Liver (tissue), 6 donors: ENCODE measurements at regions not wholly inside any gene's neighbourhood (a gene's known extent, or its start where the extent isn't known, plus 50 kb on each side); places are given as distances from the start of the nearest gene placed in this dataset.

ENCODE experiments used
- DNase-seq: peaks from one replicate; pipeline ENCODE4 v3.0.0-alpha.2; 2017; ENCODE audit warnings: low spot score
- H3K27ac ChIP-seq, 2 donors: one replicate each; pipeline ENCODE4 v1.7.0; 2013; ENCODE audit warnings: inconsistent platforms in 2 of 2, low read length in 2 of 2, control low read depth in 1 of 2, low read depth in 1 of 2, mild to moderate bottlenecking in 1 of 2
- H3K27me3 ChIP-seq, 4 donors: one replicate each; pipeline versions ENCODE4 v1.6.1 to v1.7.0; 2013; ENCODE audit warnings: low read length in 3 of 4, inconsistent platforms in 1 of 4, mild to moderate bottlenecking in 1 of 4, moderate library complexity in 1 of 4; ENCODE audit not compliant: control insufficient read depth in 4 of 4, insufficient read depth in 4 of 4
- H3K36me3 ChIP-seq, 4 donors: one replicate each; pipeline versions ENCODE4 v1.6.1 to v1.7.0; 2013; ENCODE audit warnings: low read length in 3 of 4, mild to moderate bottlenecking in 3 of 4, low read depth in 1 of 4, moderate library complexity in 1 of 4; ENCODE audit not compliant: control insufficient read depth in 4 of 4, insufficient read depth in 3 of 4
- H3K4me1 ChIP-seq, 4 donors: one replicate each; pipeline versions ENCODE4 v1.6.1 to v1.7.0; 2013; ENCODE audit warnings: low read length in 3 of 4, mild to moderate bottlenecking in 3 of 4, moderate library complexity in 1 of 4; ENCODE audit not compliant: control insufficient read depth in 4 of 4, insufficient read depth in 4 of 4
- H3K4me3 ChIP-seq, 3 donors: one replicate each; pipeline versions ENCODE4 v1.6.1 to v1.7.0; 2013; ENCODE audit warnings: low read length in 3 of 3, control low read depth in 1 of 3, low read depth in 1 of 3, mild to moderate bottlenecking in 1 of 3
- H3K9ac ChIP-seq, 2 donors: one replicate each; pipeline ENCODE4 v1.7.0; 2013; ENCODE audit warnings: low read length in 2 of 2, mild to moderate bottlenecking in 2 of 2, moderate library complexity in 2 of 2, control low read depth in 1 of 2, low read depth in 1 of 2
- H3K9me3 ChIP-seq, 4 donors: one replicate each; pipeline versions ENCODE4 v1.6.1 to v1.7.0; 2013; ENCODE audit warnings: low read length in 3 of 4; ENCODE audit not compliant: control insufficient read depth in 4 of 4
- ATF3 ChIP-seq: IDR thresholded peaks from 2 replicates; pipeline ENCODE4 v1.6.1; 2016; ENCODE audit warnings: antibody characterized with exemption
- EGR1 ChIP-seq, 2 donors: IDR thresholded peaks; 2 replicates each; pipeline ENCODE4 v1.6.1; 2016 to 2018; ENCODE audit warnings: antibody characterized with exemption in 2 of 2, low read depth in 2 of 2
- FOXA1 ChIP-seq: IDR thresholded peaks from 2 replicates; pipeline ENCODE4 v1.6.1; 2016; ENCODE audit warnings: antibody characterized with exemption
- FOXA2 ChIP-seq: IDR thresholded peaks from 2 replicates; pipeline ENCODE4 v1.6.1; 2016; ENCODE audit warnings: antibody characterized with exemption
- GABPA ChIP-seq, 2 donors: IDR thresholded peaks in 1 of 2; conservative IDR thresholded peaks in 1 of 2; 2 replicates each; pipeline ENCODE4 v1.6.1; 2016; ENCODE audit warnings: antibody characterized with exemption in 2 of 2, mild to moderate bottlenecking in 1 of 2, moderate library complexity in 1 of 2
- HNF4A ChIP-seq, 2 donors: conservative IDR thresholded peaks; 2 replicates each; pipeline ENCODE4 v1.6.1; 2016; ENCODE audit warnings: antibody characterized with exemption in 2 of 2, mild to moderate bottlenecking in 2 of 2
- HNF4G ChIP-seq: IDR thresholded peaks from 2 replicates; pipeline ENCODE4 v1.6.1; 2016; ENCODE audit warnings: antibody characterized with exemption
- JUND ChIP-seq, 2 donors: IDR thresholded peaks; 2 replicates each; pipeline ENCODE4 v1.6.1; 2016; ENCODE audit warnings: antibody characterized with exemption in 2 of 2
- NR2F2 ChIP-seq: IDR thresholded peaks from 2 replicates; pipeline ENCODE4 v1.6.1; 2016; ENCODE audit warnings: antibody characterized with exemption
- RAD21 ChIP-seq, 2 donors: IDR thresholded peaks; 2 replicates each; pipeline ENCODE4 v1.6.1; 2016; ENCODE audit warnings: antibody characterized with exemption in 2 of 2, mild to moderate bottlenecking in 2 of 2
- RXRA ChIP-seq, 2 donors: IDR thresholded peaks; 2 replicates each; pipeline ENCODE4 v1.6.1; 2017 to 2018; ENCODE audit warnings: antibody characterized with exemption in 2 of 2, mild to moderate bottlenecking in 1 of 2
- SP1 ChIP-seq: IDR thresholded peaks from 2 replicates; pipeline ENCODE4 v1.6.1; 2018; ENCODE audit warnings: antibody characterized with exemption, mild to moderate bottlenecking
- TAF1 ChIP-seq: conservative IDR thresholded peaks from 2 replicates; pipeline ENCODE4 v1.6.1; 2016; ENCODE audit warnings: antibody characterized with exemption, mild to moderate bottlenecking
- YY1 ChIP-seq: IDR thresholded peaks from 2 replicates; pipeline ENCODE4 v1.6.1; 2016; ENCODE audit warnings: antibody characterized with exemption, mild to moderate bottlenecking
- TF ChIP-seq, protein P1 (sequence below): IDR thresholded peaks from 2 replicates; pipeline ENCODE4 v1.6.1; 2016; ENCODE audit warnings: antibody characterized with exemption, mild to moderate bottlenecking
- TF ChIP-seq, protein P2 (sequence below): IDR thresholded peaks from 2 replicates; pipeline ENCODE4 v1.6.1; 2016; ENCODE audit warnings: antibody characterized with exemption
- TF ChIP-seq, protein P3 (sequence below): IDR thresholded peaks from 2 replicates; pipeline ENCODE4 v1.6.1; 2016; ENCODE audit warnings: antibody characterized with exemption
- donor health status: healthy.
- donor health status: healthy.
- donor health status: healthy.

DNA sequence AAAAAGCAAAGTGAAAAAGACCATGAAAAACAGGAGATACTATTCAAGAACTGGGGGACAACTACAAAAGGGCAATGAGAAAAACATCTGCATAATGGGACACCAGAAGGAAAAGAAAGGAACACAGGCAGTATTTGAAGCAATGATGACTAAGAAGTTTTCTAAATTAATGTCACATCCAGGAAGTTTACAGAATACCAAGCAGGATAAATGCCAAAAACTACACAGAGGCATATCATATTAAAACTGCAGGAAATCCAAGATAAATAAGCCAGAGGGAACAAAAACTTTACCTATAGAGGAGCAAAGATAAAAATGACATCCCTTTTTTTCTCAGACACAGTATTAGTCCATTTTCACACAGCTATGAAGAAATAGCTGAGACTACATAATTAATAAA is 193.0 kb downstream of the ERMARD start (continued):
- TF ChIP-seq, protein P1, sequence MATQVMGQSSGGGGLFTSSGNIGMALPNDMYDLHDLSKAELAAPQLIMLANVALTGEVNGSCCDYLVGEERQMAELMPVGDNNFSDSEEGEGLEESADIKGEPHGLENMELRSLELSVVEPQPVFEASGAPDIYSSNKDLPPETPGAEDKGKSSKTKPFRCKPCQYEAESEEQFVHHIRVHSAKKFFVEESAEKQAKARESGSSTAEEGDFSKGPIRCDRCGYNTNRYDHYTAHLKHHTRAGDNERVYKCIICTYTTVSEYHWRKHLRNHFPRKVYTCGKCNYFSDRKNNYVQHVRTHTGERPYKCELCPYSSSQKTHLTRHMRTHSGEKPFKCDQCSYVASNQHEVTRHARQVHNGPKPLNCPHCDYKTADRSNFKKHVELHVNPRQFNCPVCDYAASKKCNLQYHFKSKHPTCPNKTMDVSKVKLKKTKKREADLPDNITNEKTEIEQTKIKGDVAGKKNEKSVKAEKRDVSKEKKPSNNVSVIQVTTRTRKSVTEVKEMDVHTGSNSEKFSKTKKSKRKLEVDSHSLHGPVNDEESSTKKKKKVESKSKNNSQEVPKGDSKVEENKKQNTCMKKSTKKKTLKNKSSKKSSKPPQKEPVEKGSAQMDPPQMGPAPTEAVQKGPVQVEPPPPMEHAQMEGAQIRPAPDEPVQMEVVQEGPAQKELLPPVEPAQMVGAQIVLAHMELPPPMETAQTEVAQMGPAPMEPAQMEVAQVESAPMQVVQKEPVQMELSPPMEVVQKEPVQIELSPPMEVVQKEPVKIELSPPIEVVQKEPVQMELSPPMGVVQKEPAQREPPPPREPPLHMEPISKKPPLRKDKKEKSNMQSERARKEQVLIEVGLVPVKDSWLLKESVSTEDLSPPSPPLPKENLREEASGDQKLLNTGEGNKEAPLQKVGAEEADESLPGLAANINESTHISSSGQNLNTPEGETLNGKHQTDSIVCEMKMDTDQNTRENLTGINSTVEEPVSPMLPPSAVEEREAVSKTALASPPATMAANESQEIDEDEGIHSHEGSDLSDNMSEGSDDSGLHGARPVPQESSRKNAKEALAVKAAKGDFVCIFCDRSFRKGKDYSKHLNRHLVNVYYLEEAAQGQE: no peak
- TF ChIP-seq JUND (IDR thresholded peaks at IDR 0.05) (no peak), EGR1 (IDR thresholded peaks at IDR 0.05; ENCODE audit: low read depth in 2 of 2) (no peak)

GRCh38 chr6:169944061-169944337 is 192.6 kb downstream of the ERMARD start:
- H3K27ac ChIP-seq: no peak overlapping the region
- DNase-seq: no peak
- H3K27me3 ChIP-seq: no peaks in the 10 kb centered on the region
- no peaks in the 10 kb centered on the region for H3K4me1 ChIP-seq
- TF ChIP-seq JUND (IDR thresholded peaks at IDR 0.05) (no peak), HNF4G (no peak), NR2F2 (no peak), HNF4A (conservative IDR thresholded peaks at IDR 0.05) (no peak), GABPA (IDR thresholded peaks at IDR 0.05 in 1 of 2, conservative IDR thresholded peaks at IDR 0.05 in 1 of 2) (no peak), YY1 (no peak), RXRA (IDR thresholded peaks at IDR 0.05) (no peak), FOXA2 (no peak), FOXA1 (no peak), SP1 (no peak), ATF3 (no peak), TAF1 (no peak), RAD21 (IDR thresholded peaks at IDR 0.05) (no peak), EGR1 (IDR thresholded peaks at IDR 0.05; ENCODE audit: low read depth in 2 of 2) (no peak)
- TF ChIP-seq, protein P2, sequence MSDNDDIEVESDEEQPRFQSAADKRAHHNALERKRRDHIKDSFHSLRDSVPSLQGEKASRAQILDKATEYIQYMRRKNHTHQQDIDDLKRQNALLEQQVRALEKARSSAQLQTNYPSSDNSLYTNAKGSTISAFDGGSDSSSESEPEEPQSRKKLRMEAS: no peak
- TF ChIP-seq, protein P3, sequence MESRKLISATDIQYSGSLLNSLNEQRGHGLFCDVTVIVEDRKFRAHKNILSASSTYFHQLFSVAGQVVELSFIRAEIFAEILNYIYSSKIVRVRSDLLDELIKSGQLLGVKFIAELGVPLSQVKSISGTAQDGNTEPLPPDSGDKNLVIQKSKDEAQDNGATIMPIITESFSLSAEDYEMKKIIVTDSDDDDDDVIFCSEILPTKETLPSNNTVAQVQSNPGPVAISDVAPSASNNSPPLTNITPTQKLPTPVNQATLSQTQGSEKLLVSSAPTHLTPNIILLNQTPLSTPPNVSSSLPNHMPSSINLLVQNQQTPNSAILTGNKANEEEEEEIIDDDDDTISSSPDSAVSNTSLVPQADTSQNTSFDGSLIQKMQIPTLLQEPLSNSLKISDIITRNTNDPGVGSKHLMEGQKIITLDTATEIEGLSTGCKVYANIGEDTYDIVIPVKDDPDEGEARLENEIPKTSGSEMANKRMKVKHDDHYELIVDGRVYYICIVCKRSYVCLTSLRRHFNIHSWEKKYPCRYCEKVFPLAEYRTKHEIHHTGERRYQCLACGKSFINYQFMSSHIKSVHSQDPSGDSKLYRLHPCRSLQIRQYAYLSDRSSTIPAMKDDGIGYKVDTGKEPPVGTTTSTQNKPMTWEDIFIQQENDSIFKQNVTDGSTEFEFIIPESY: no peak
- no peaks in the 10 kb centered on the region for H3K36me3 ChIP-seq
- no peak overlapping the region for H3K4me3 ChIP-seq
- H3K9ac ChIP-seq: no peak overlapping the region
- H3K9me3 ChIP-seq: peaks cover 0 to 4% (median 0%) of the 10 kb centered on the region in 4 donors
